Activated naive CD4-positive, alpha-beta T cell treated with anti-CD3 and anti-CD28 coated beads, Interleukin-2, amount 50 U/mL, for 72 hours (primary cell): ENCODE measurements at regions not wholly inside any gene's neighbourhood (a gene's known extent, or its start where the extent isn't known, plus 50 kb on each side); places are given as distances from the start of the nearest gene placed in this dataset.
"Not testable (repeated sequence)": the region's sequence is repeated elsewhere in the genome, so short reads cannot be mapped to it uniquely, and the experiment has no call there.

Experiments
- ATAC-seq, 2 donors: fragments of 150-1000 bp; cut with Tn5 transposase; 2 replicates each; pipeline ENCODE4 v1.10.0; 2021; ENCODE audit warnings: mild to moderate bottlenecking in 2 of 2, moderate library complexity in 2 of 2
- DNase-seq, 2 donors: peaks; one replicate each; pipeline ENCODE4 v3.0.0; 2021 to 2022; ENCODE audit warnings: low spot score in 2 of 2
- H3K27ac Mint-ChIP-seq, 2 donors: one replicate each; pipeline ENCODE4 v1.8.0; 2022; ENCODE audit warnings: mild to moderate bottlenecking in 2 of 2, mixed read lengths in 2 of 2
- H3K36me3 Mint-ChIP-seq, 2 donors: one replicate each; pipeline ENCODE4 v1.8.0; 2022; ENCODE audit warnings: mixed read lengths in 2 of 2
- H3K9me3 Mint-ChIP-seq, 2 donors: one replicate each; pipeline ENCODE4 v1.8.0; 2022; ENCODE audit warnings: mixed read lengths in 2 of 2

- not testable (repeated sequence) for ATAC-seq, DNase-seq, H3K9me3 Mint-ChIP-seq, H3K36me3 Mint-ChIP-seq, H3K27ac Mint-ChIP-seq
Measured at GRCh38 chr21:10413247-10414120, 107.9 kb upstream of the TPTE start.

DNA sequence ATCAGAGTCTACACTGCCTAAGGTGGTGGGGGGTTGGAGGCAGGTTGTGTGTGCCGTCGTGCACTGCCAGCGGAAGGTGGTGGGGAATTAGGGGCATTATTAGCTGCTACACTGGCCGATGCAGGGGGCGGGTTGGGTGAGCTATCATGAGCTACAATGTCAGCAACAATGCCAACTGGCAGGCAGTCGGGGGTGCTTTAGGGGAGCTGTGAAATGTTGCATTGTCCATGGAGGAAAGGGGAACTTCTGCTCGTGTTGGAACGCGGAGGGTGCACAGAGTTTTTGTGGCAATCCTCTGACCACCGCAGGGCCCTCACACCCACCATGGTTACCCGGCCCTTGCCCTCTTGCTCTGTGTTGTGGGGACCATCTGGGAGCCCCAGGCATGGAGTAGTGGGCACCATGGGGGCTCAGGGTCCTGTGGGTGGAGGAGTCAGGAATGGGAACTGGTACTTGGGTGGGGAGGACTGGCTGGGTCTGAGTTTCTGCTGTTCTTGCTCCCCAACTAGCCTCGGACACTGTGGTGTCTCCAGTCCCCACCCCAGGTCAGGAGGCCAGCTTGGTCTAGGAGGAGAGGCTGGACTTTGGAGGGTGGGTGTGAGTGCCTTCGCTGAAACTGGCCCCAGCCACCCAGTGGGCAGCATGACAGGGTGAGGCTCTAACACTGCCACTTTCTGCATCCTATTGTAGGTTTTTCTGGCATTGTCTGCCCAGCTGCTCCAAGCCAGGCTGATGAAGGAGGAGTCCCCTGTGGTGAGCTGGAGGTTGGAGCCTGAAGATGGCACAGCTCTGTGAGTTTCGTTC lies 107.1 kb upstream of the TPTE start:
- not testable (repeated sequence) for H3K9me3 Mint-ChIP-seq, H3K36me3 Mint-ChIP-seq, DNase-seq, ATAC-seq, H3K27ac Mint-ChIP-seq

DNA sequence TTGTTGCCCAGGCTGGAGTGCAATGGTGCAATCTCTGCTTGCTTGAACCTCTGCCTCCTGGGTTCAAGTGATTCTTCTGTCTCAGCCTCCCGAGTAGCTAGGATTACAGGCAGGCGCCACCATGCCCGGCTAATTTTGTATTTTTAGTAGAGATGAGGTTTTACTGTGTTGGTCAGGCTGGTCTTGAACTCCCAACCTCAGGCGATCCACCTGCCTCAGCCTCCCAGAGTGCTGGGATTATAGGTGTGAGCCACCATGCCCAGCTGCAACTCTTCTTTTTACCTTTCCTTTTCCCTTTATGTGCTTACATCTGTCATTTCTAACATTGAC lies 106.5 kb upstream of the TPTE start:
- not testable (repeated sequence) for DNase-seq, H3K9me3 Mint-ChIP-seq, H3K36me3 Mint-ChIP-seq, H3K27ac Mint-ChIP-seq, ATAC-seq

DNA sequence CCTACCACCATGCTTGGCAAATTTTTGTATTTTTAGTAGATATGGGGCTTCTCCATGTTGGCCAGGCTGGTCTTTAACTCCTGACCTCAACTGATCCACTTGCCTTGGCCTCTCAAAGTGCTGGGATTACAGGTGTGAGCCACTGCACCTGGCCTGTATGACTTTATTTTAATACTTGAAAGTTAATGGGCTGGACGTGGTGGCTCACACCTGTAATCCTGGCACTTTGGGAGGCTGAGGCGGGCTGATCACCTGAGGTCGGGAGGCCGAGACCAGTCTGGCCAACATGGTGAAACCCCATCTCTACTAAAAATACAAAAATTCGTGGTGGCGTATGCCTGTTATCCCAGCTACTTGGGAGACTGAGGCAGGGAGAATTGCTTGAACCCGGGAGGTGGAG lies 105.9 kb upstream of the TPTE start:
- H3K36me3 Mint-ChIP-seq, DNase-seq, H3K9me3 Mint-ChIP-seq, ATAC-seq, H3K27ac Mint-ChIP-seq: not testable (repeated sequence)

DNA sequence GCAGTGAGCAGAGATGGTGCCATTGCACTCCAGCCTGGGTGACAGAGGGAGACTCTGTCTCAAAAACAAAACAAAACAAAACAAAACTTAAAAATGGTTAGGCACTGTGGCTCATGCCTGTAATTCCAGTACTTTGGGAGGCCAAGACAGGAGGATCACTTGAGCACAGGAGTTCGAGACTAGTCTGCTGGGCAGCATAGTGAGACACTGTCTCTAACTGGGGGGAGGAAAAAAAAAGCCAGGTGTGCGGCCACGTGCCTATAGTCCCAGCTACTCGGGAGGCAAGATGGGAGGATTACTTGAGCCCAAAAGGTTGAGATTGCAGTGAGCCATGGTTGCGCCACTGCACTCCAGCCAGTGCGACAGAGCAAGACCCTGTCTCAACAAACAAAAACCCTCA lies 105.5 kb upstream of the TPTE start:
- DNase-seq, H3K27ac Mint-ChIP-seq, H3K9me3 Mint-ChIP-seq, ATAC-seq, H3K36me3 Mint-ChIP-seq: not testable (repeated sequence)

DNA sequence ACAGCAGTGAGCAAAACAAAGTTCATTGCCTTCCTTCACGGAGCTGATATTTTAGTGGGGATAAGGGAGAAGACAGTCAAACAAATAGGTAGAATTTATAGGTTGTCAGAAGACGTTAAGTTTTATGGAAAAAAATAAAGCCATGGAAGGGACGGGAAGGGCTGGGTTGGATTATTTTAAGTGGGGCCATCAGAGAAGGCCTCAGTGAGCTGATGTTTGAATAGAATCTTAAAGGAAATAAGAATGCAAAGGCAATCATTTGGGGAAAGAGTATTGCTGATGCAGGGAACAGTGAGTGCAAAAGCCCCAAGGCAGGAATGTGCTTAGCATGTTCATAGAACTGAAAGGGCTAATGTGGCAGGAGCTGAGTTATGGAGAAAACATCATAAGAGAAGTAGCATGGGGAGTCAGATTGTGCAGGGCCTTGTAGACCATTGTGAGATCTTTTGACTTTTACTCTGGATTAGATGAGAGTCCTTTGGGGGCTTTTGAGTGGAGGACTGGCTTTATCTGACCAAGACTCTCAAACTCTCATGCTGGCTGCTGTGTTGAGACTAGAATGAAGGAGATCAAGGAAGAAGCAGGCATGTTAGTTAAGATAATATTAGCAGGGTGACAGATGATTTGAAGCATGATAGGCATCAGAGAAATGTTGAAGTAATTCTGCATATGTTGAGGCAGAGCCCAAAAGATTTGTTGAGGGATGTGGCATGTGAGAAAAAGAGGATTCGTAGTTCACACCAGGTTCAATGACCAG lies 104.5 kb upstream of the TPTE start:
- not testable (repeated sequence) for DNase-seq, H3K9me3 Mint-ChIP-seq, H3K27ac Mint-ChIP-seq, H3K36me3 Mint-ChIP-seq
- ATAC-seq, result peak; percentile 20 to 25

DNA sequence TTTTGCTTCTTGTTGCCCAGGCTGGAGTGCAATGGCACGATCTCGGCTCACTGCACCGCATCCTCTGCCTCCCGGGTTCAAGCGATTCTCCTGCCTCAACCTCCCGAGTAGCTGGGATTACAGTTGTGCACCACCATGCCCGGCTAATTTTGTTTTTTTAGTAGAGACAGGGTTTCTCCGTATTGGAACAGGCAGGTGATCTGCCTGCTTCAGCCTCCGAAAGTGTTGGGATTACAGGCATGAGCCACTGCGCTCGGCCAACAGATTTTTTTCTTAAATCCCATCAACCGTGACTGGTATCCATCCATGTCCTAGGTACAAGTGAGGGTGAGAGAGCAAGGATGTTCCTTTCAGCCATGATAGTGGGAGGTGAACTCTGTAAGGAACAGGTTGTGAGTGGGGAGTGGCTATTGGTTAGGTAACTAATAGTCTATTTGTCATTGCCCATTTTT lies 103.8 kb upstream of the TPTE start:
- not testable (repeated sequence) for H3K36me3 Mint-ChIP-seq, ATAC-seq, H3K27ac Mint-ChIP-seq, DNase-seq, H3K9me3 Mint-ChIP-seq

- ATAC-seq, DNase-seq, H3K9me3 Mint-ChIP-seq, H3K36me3 Mint-ChIP-seq, H3K27ac Mint-ChIP-seq: not testable (repeated sequence)
Measured at GRCh38 chr21:10418250-10419048, 102.9 kb upstream of the TPTE start.

- DNase-seq, H3K9me3 Mint-ChIP-seq, ATAC-seq, H3K27ac Mint-ChIP-seq, H3K36me3 Mint-ChIP-seq: not testable (repeated sequence)
Measured at GRCh38 chr21:10421199-10421598, 100.2 kb upstream of the TPTE start.

DNA sequence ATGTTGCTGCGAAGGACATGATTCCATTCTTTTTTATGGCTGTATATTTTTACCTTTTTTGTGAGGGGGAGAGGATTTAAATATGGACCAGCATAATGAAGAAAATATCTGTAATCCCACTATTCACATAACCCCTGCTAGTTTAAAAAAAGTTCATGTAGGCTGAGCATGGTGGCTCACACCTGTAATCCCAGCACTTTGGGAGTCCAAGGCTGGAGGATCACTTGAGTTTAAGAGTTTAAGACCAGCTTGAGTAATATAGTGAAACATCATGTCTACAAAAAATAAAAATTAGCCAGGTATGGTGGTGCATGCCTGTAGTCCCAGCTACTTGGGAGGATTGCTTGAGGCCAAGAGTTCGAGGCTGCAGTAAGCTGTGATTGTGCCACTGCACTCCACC lies 99.8 kb upstream of the TPTE start:
- not testable (repeated sequence) for H3K9me3 Mint-ChIP-seq, DNase-seq, ATAC-seq, H3K27ac Mint-ChIP-seq, H3K36me3 Mint-ChIP-seq

- H3K27ac Mint-ChIP-seq, ATAC-seq, H3K36me3 Mint-ChIP-seq, DNase-seq, H3K9me3 Mint-ChIP-seq: not testable (repeated sequence)
Measured at GRCh38 chr21:10424097-10424886, 97.1 kb upstream of the TPTE start.

- H3K36me3 Mint-ChIP-seq, ATAC-seq, DNase-seq, H3K27ac Mint-ChIP-seq, H3K9me3 Mint-ChIP-seq: not testable (repeated sequence)
Measured at GRCh38 chr21:10424887-10425145, 96.6 kb upstream of the TPTE start.

- DNase-seq (no peak), ATAC-seq (no peak)
- no peaks in the 10 kb centered on the region for H3K9me3 Mint-ChIP-seq
- H3K36me3 Mint-ChIP-seq, result no peaks in the 10 kb centered on the region
- H3K27ac Mint-ChIP-seq, result no peak overlapping the region
Measured at GRCh38 chr21:10425856-10426255, 95.5 kb upstream of the TPTE start.

DNA sequence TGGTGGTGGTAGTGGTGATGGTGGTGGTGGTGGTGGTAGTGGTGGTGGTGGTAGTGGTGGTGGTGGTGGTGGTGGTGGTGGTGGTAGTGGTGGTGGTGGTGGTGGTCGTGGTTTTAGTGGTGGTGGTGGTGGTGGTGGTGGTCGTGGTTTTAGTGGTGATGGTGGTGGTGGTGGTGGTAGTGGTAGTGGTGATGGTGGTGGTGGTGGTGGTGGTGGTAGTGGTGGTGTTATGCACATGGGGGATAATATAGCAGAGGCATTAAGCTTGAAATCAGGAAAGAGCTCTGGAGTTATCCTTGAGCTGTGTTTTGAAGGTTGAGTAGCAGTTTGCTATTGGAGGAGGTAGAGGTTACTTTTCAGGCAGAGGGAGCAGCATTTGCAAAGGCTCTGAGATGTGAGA lies 94.6 kb upstream of the TPTE start:
- not testable (repeated sequence) for DNase-seq, ATAC-seq, H3K36me3 Mint-ChIP-seq, H3K9me3 Mint-ChIP-seq, H3K27ac Mint-ChIP-seq

DNA sequence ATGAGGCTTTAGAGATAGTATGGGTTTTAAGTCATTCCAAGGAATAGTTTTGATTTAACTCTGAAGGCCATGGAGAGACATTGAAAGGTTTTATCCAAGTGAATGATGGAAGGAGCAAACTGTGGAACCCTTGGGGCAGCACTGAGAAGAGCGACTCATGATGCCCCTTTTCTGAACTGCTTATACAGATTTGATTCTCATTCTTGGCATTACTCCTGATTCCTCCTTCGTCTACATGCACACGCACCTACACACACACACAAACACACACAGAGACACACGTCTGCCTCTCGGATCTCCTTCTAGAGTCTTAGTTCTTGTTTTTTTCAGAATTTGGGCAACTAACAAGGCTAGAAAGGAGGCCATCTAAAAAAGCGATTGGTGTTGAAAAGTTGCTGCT lies 94.1 kb upstream of the TPTE start:
- H3K36me3 Mint-ChIP-seq, DNase-seq: not testable (repeated sequence)
- ATAC-seq, result peak in 1 of 2 donors; percentile 15

More for the DNA sequence above, 94.1 kb upstream of the TPTE start:
- H3K27ac Mint-ChIP-seq, H3K9me3 Mint-ChIP-seq: not testable (repeated sequence)
